IMR-90 (cell line): ENCODE measurements at regions not wholly inside any gene's neighbourhood (a gene's known extent, or its start where the extent isn't known, plus 50 kb on each side); places are given as distances from the start of the nearest gene placed in this dataset.

Experiments used
- ATAC-seq: fragments of 200-7000 bp; cut with Tn5 transposase; 2 replicates; pipeline ENCODE4 v1.9.1; 2020; ENCODE audit warnings: low read depth, mild to moderate bottlenecking, moderate library complexity
- BruUV-seq: library from RNA; stranded (reverse); fragments of 400-500 nt; replicated peaks from 2 replicates; lab custom pipeline; 2021; lab: Mats Ljungman, UMichigan
- CTCF ChIA-PET: fragments of 300-600 bp; formaldehyde crosslinking; extraction: SDS; loops from one replicate; lab custom pipeline; 2021; ENCODE audit warnings: antibody characterized with exemption; lab: Yijun Ruan, JAX
- POLR2A ChIA-PET: fragments of 300-600 bp; sonication (Branson Sonifier 250); formaldehyde crosslinking; loops from one replicate; lab custom pipeline; 2022; ENCODE audit warnings: antibody characterized with exemption; ENCODE audit not compliant: unreplicated experiment; lab: Charles Lee
- DNase-seq: peaks from one replicate; pipeline ENCODE4 v3.0.0; 2013
- H2AFZ ChIP-seq: replicated peaks from 2 replicates; pipeline ENCODE3; 2013; ENCODE audit warnings: low read length, mild to moderate bottlenecking; ENCODE audit not compliant: poor library complexity
- H2AK5ac ChIP-seq: 2 replicates; pipeline ENCODE4 v1.6.1; 2013; ENCODE audit warnings: low read depth, low read length, inconsistent platforms
- H2AK9ac ChIP-seq: replicated peaks from 2 replicates; pipeline ENCODE3; 2013; ENCODE audit warnings: mild to moderate bottlenecking, low read depth, low read length, moderate library complexity; ENCODE audit not compliant: poor library complexity
- H2BK120ac ChIP-seq: 2 replicates; pipeline ENCODE4 v1.6.1; 2013; ENCODE audit warnings: low read depth, low read length, inconsistent platforms
- H2BK15ac ChIP-seq: 3 replicates; pipeline ENCODE4 v1.6.1; 2013; ENCODE audit warnings: low read depth, low read length, inconsistent platforms
- H2BK20ac ChIP-seq: 2 replicates; pipeline ENCODE4 v1.6.1; 2013; ENCODE audit warnings: low read depth, mild to moderate bottlenecking, inconsistent platforms, low read length, moderate library complexity
- H2BK5ac ChIP-seq: 2 replicates; pipeline ENCODE4 v1.6.1; 2013; ENCODE audit warnings: mild to moderate bottlenecking, low read depth, low read length, inconsistent platforms; ENCODE audit not compliant: poor library complexity, severe bottlenecking
- H3K14ac ChIP-seq: replicated peaks from 2 replicates; pipeline ENCODE4 v1.6.1; 2013; ENCODE audit warnings: low read depth, low read length, inconsistent platforms
- H3K18ac ChIP-seq: 2 replicates; pipeline ENCODE4 v1.6.1; 2013; ENCODE audit warnings: low read depth, low read length, control low read depth
- H3K23ac ChIP-seq: 2 replicates; pipeline ENCODE4 v1.6.1; 2013; ENCODE audit warnings: low read depth, low read length, inconsistent platforms
- H3K27ac ChIP-seq: 2 replicates; pipeline ENCODE4 v1.5.1; 2013; ENCODE audit warnings: mild to moderate bottlenecking, control low read depth, low read length; ENCODE audit not compliant: insufficient read depth
- H3K27me3 ChIP-seq: 2 replicates; pipeline ENCODE4 v1.6.1; 2013; ENCODE audit warnings: low read length; ENCODE audit not compliant: control insufficient read depth, insufficient read depth
- H3K36me3 ChIP-seq: 2 replicates; pipeline ENCODE4 v1.6.1; 2013; ENCODE audit warnings: low read length, mixed read lengths; ENCODE audit not compliant: control insufficient read depth, insufficient read depth
- H3K4ac ChIP-seq: 2 replicates; pipeline ENCODE4 v1.6.1; 2013; ENCODE audit warnings: low read depth, low read length, inconsistent platforms
- H3K4me1 ChIP-seq: 2 replicates; pipeline ENCODE4 v1.6.1; 2013; ENCODE audit warnings: low read length, mixed read lengths; ENCODE audit not compliant: control insufficient read depth, insufficient read depth
- H3K4me2 ChIP-seq: 2 replicates; pipeline ENCODE4 v1.6.1; 2013; ENCODE audit warnings: low read depth, mild to moderate bottlenecking, control low read depth, low read length, moderate library complexity
- H3K4me3 ChIP-seq: 2 replicates; pipeline ENCODE4 v1.5.1; 2013; ENCODE audit warnings: low read depth, mild to moderate bottlenecking, control low read depth, low read length, moderate library complexity; ENCODE audit not compliant: insufficient read depth
- H3K56ac ChIP-seq: 2 replicates; pipeline ENCODE4 v1.6.1; 2013; ENCODE audit warnings: low read length, inconsistent platforms; ENCODE audit not compliant: insufficient read depth; ENCODE audit errors: extremely low read depth
- H3K79me1 ChIP-seq, 2 experiments: 2 replicates each; pipeline ENCODE4 v1.6.1; 2013; ENCODE audit warnings: low read length in 2 of 2, inconsistent platforms in 1 of 2, low read depth in 1 of 2
- H3K9ac ChIP-seq: 2 replicates; pipeline ENCODE4 v1.6.1; 2013; ENCODE audit warnings: low read depth, low read length, control low read depth
- H3K9me1 ChIP-seq: 2 replicates; pipeline ENCODE4 v1.6.1; 2013; ENCODE audit warnings: low read length, inconsistent platforms; ENCODE audit not compliant: insufficient read depth
- H3K9me3 ChIP-seq: 2 replicates; pipeline ENCODE4 v1.6.1; 2013; ENCODE audit warnings: low read length; ENCODE audit not compliant: control insufficient read depth, insufficient read depth
- H4K20me1 ChIP-seq: 2 replicates; pipeline ENCODE4 v1.6.1; 2013; ENCODE audit warnings: low read length, inconsistent platforms; ENCODE audit not compliant: insufficient read depth
- H4K5ac ChIP-seq: 2 replicates; pipeline ENCODE4 v1.6.1; 2013; ENCODE audit warnings: mild to moderate bottlenecking, low read depth, low read length, control low read depth
- H4K8ac ChIP-seq, 2 experiments: 2 replicates each; pipeline ENCODE4 v1.6.1; 2013; ENCODE audit warnings: low read depth in 2 of 2, low read length in 2 of 2, control low read depth in 1 of 2, inconsistent platforms in 1 of 2
- H4K91ac ChIP-seq: 2 replicates; pipeline ENCODE4 v1.6.1; 2013; ENCODE audit warnings: low read depth, low read length, inconsistent platforms; ENCODE audit not compliant: insufficient read depth
- BHLHE40 ChIP-seq: fragments of 150-350 bp; IDR thresholded peaks from 2 replicates; pipeline ENCODE4 v1.6.1; 2016; ENCODE audit warnings: mild to moderate bottlenecking, low read depth, low read length
- CEBPB ChIP-seq: IDR thresholded peaks from 2 replicates; pipeline ENCODE4 v1.6.1; 2012; ENCODE audit warnings: low read depth, low read length, improper control_type of control experiment
- CHD1 ChIP-seq: IDR thresholded peaks from 2 replicates; pipeline ENCODE4 v1.6.1; 2012; ENCODE audit warnings: low read depth, low read length, improper control_type of control experiment
- CTCF ChIP-seq: conservative IDR thresholded peaks from 2 replicates; pipeline ENCODE4 v1.5.1; 2012; ENCODE audit warnings: mild to moderate bottlenecking, low read depth, low read length, improper control_type of control experiment
- ELK1 ChIP-seq: fragments of 150-350 bp; IDR thresholded peaks from 2 replicates; pipeline ENCODE4 v1.6.1; 2016; ENCODE audit warnings: low read depth, mild to moderate bottlenecking, low read length, moderate library complexity, borderline replicate concordance
- FOS ChIP-seq: fragments of 150-350 bp; IDR thresholded peaks from 2 replicates; pipeline ENCODE4 v1.6.1; 2016; ENCODE audit warnings: low read depth, low read length
- MAFK ChIP-seq: IDR thresholded peaks from 2 replicates; pipeline ENCODE4 v1.6.1; 2012; ENCODE audit warnings: low read depth, low read length, improper control_type of control experiment
- MAZ ChIP-seq: IDR thresholded peaks from 2 replicates; pipeline ENCODE4 v1.6.1; 2012; ENCODE audit warnings: low read depth, mild to moderate bottlenecking, low read length, improper control_type of control experiment, moderate library complexity, borderline replicate concordance
- MXI1 ChIP-seq: IDR thresholded peaks from 2 replicates; pipeline ENCODE4 v1.6.1; 2012; ENCODE audit warnings: low read depth, mild to moderate bottlenecking, low read length, moderate library complexity, borderline replicate concordance
- NFE2L2 ChIP-seq: fragments of 150-350 bp; IDR thresholded peaks from 2 replicates; pipeline ENCODE4 v1.6.1; 2016; ENCODE audit warnings: low read depth, mild to moderate bottlenecking, low read length
- POLR2A ChIP-seq: IDR thresholded peaks from 2 replicates; pipeline ENCODE4 v1.6.1; 2012; ENCODE audit warnings: mild to moderate bottlenecking, low read depth, low read length
- RAD21 ChIP-seq: IDR thresholded peaks from 2 replicates; pipeline ENCODE4 v1.6.1; 2012; ENCODE audit warnings: low read length, improper control_type of control experiment
- RCOR1 ChIP-seq: IDR thresholded peaks from 2 replicates; pipeline ENCODE4 v1.6.1; 2012; ENCODE audit warnings: mild to moderate bottlenecking, low read length, improper control_type of control experiment; ENCODE audit not compliant: insufficient replicate concordance
- RFX5 ChIP-seq: IDR thresholded peaks from 2 replicates; pipeline ENCODE4 v1.8.0; 2012; ENCODE audit warnings: low read depth, mild to moderate bottlenecking, low read length, moderate library complexity
- SMC3 ChIP-seq: fragments of 150-350 bp; IDR thresholded peaks from 2 replicates; pipeline ENCODE4 v1.6.1; 2016; ENCODE audit warnings: low read depth, mild to moderate bottlenecking, antibody characterized with exemption, low read length, moderate library complexity
- USF2 ChIP-seq: fragments of 150-350 bp; IDR thresholded peaks from 2 replicates; pipeline ENCODE4 v1.6.1; 2017; ENCODE audit warnings: mild to moderate bottlenecking, antibody characterized with exemption, low read length, low read depth
- dilution Hi-C: fragments of 300-500 bp; cut with HindIII; formaldehyde crosslinking; loops from one replicate; pipeline ENCODE4 v1.14.3; 2018; ENCODE audit warnings: low sequenced_read_pairs; ENCODE audit not compliant: unreplicated experiment
- in situ Hi-C: fragments of 300-500 bp; cut with MboI; formaldehyde crosslinking; loops from 3 replicates; pipeline ENCODE4 v1.14.3; 2019; ENCODE audit warnings: low sequenced_read_pairs, inconsistent platforms, mixed read lengths
- intact Hi-C: fragments of 100-400 bp; cut with micrococcal nuclease; formaldehyde crosslinking; loops from 2 replicates; pipeline ENCODE4 v1.10.0; 2022

- CTCF ChIA-PET, result no interaction called here
- H2BK120ac ChIP-seq, result no peak overlapping the region
- ATAC-seq (no peak), DNase-seq (no peak)
- no peak overlapping the region for H2BK20ac ChIP-seq
- H3K27me3 ChIP-seq, result no peaks in the 10 kb centered on the region
- no peaks in the 10 kb centered on the region for H3K4me1 ChIP-seq
- H3K9ac ChIP-seq, result no peak overlapping the region
- H3K4me3 ChIP-seq, result no peak overlapping the region
- POLR2A ChIA-PET, result no interaction called here
- H2BK5ac ChIP-seq, result no peak overlapping the region
- dilution Hi-C loops, result no loop called here
- no peak overlapping the region for H3K56ac ChIP-seq
- no peak overlapping the region for H2AK9ac ChIP-seq
- no peak overlapping the region for H3K4me2 ChIP-seq
- no peaks in the 10 kb centered on the region for H3K36me3 ChIP-seq
- TF ChIP-seq MAFK (no peak), SMC3 (no peak), ELK1 (no peak), POLR2A (no peak), USF2 (no peak), RAD21 (no peak), CTCF (no peak), MXI1 (no peak), FOS (no peak), RCOR1 (no peak), NFE2L2 (no peak), BHLHE40 (no peak), RFX5 (no peak), CEBPB (no peak), MAZ (no peak), CHD1 (no peak)
- H3K14ac ChIP-seq, result no peak overlapping the region
- no peak overlapping the region for H3K4ac ChIP-seq
- H4K20me1 ChIP-seq, result no peaks in the 10 kb centered on the region
- H4K5ac ChIP-seq, result no peak overlapping the region
- H4K8ac ChIP-seq, result no peak overlapping the region
- H3K27ac ChIP-seq, result no peak overlapping the region
- no peak overlapping the region for H2BK15ac ChIP-seq
- H3K9me3 ChIP-seq, result peaks cover 11% of the 10 kb centered on the region
- no peaks in the 10 kb centered on the region for H3K79me1 ChIP-seq
- no TSS peak for BruUV-seq
- no peak overlapping the region for H4K91ac ChIP-seq
- H2AFZ ChIP-seq, result no peak overlapping the region
- H3K9me1 ChIP-seq, result no peaks in the 10 kb centered on the region
- in situ Hi-C loops, result no loop called here
- intact Hi-C loops, result no loop called here
- H2AK5ac ChIP-seq, result no peak overlapping the region
- H3K18ac ChIP-seq, result no peak overlapping the region
- no peak overlapping the region for H3K23ac ChIP-seq
These were observed 579.4 kb upstream of the FAM98A start for GRCh38 chr2:34178482-34178881.
